ENCODE measurements at regions not wholly inside any gene's neighbourhood (a gene's known extent, or its start where the extent isn't known, plus 50 kb on each side); places are given as distances from the start of the nearest gene placed in this dataset.
"Not testable (repeated sequence)": the region's sequence is repeated elsewhere in the genome, so short reads cannot be mapped to it uniquely, and the experiment has no call there.

- no peak for DNase-seq
Measured at GRCh38 chr16:10317425-10318001, 68.3 kb upstream of the ATF7IP2 start.

- no peak for DNase-seq
Measured at GRCh38 chr16:10318798-10319500, 66.9 kb upstream of the ATF7IP2 start.

GRCh38 chr16:10321407-10322387, 64.2 kb upstream of the ATF7IP2 start:
- no peak for DNase-seq

- DNase-seq, result no peak
Measured at GRCh38 chr16:10322723-10323527, 62.9 kb upstream of the ATF7IP2 start.

GRCh38 chr16:10323528-10323869, 62.4 kb upstream of the ATF7IP2 start:
- no peak for DNase-seq

GRCh38 chr16:10324210-10324609, 61.7 kb upstream of the ATF7IP2 start:
- DNase-seq, result no peak

- no peak for DNase-seq
Measured at GRCh38 chr16:10325783-10326543, 59.9 kb upstream of the ATF7IP2 start.

GRCh38 chr16:10326647-10327046, 59.2 kb upstream of the ATF7IP2 start:
- no peak for DNase-seq

GRCh38 chr16:10328291-10328690, 57.6 kb upstream of the ATF7IP2 start:
- DNase-seq, result not testable (repeated sequence)

- no peak for DNase-seq
Measured at GRCh38 chr16:10332241-10332640, 53.6 kb upstream of the ATF7IP2 start.

GRCh38 chr16:10332775-10333174, 53.1 kb upstream of the ATF7IP2 start:
- no peak for DNase-seq

- no peak for DNase-seq
Measured at GRCh38 chr16:10333321-10334032, 52.4 kb upstream of the ATF7IP2 start.

GRCh38 chr16:10335681-10336080, 50.2 kb upstream of the ATF7IP2 start:
- DNase-seq, result no peak

All from activated CD4-positive, alpha-beta T cell treated with anti-CD3 and anti-CD28 coated beads for 1 hour (primary cell).